Thyroid gland (tissue), 4 donors: ENCODE measurements at regions not wholly inside any gene's neighbourhood (a gene's known extent, or its start where the extent isn't known, plus 50 kb on each side); places are given as distances from the start of the nearest gene placed in this dataset.

ENCODE experiments used
- DNase-seq, 2 donors: peaks; one replicate each; pipeline ENCODE4 v3.0.0-alpha.2; 2019
- H3K27ac ChIP-seq, 3 donors: fragments of 200-600 bp; sonication (generic); 1 replicate in 2 of 3; 2 replicates in 1 of 3; pipeline ENCODE4 v1.5.1; 2016 to 2019; ENCODE audit warnings: mild to moderate bottlenecking in 1 of 3, moderate library complexity in 1 of 3
- H3K27me3 ChIP-seq: fragments of 200-600 bp; sonication (generic); one replicate; pipeline ENCODE4 v1.5.1; 2019
- H3K36me3 ChIP-seq, 2 donors: fragments of 200-600 bp; sonication (generic); one replicate each; pipeline ENCODE4 v1.5.1; 2016 to 2019
- H3K4me1 ChIP-seq, 2 donors: fragments of 200-600 bp; sonication (generic); one replicate each; pipeline ENCODE4 v1.5.1; 2017 to 2019
- H3K4me3 ChIP-seq, 3 donors: fragments of 200-600 bp; sonication (generic); replicated peaks in 1 of 3; 1 replicate in 2 of 3; 2 replicates in 1 of 3; pipeline ENCODE4 v1.5.1; 2016; ENCODE audit warnings: mild to moderate bottlenecking in 1 of 3
- H3K9me3 ChIP-seq: fragments of 200-600 bp; sonication (generic); one replicate; pipeline ENCODE4 v1.5.1; 2017
- CTCF ChIP-seq, 6 experiments: fragments of 200-600 bp in 3 of 6; fragments of 450-650 bp in 3 of 6; sonication (generic) in 3 of 6; IDR thresholded peaks; one replicate each; pipeline ENCODE4 v1.5.1; 2016 to 2019; ENCODE audit warnings: antibody characterized with exemption in 6 of 6, mild to moderate bottlenecking in 2 of 6, inconsistent platforms in 1 of 6, moderate library complexity in 1 of 6
- POLR2A ChIP-seq, 2 donors: fragments of 450-650 bp; IDR thresholded peaks; one replicate each; pipeline ENCODE4 v1.6.1; 2017; ENCODE audit warnings: antibody characterized with exemption in 2 of 2, mild to moderate bottlenecking in 2 of 2, moderate library complexity in 1 of 2
- WGBS, 2 donors: methylation state at CpG; one replicate each; pipeline ENCODE4 v1.1.5; 2017; 5-methylcytosine and 5-hydroxymethylcytosine counted together
- intact Hi-C: fragments of 100-400 bp; cut with DNase I; formaldehyde crosslinking; loops from one replicate; pipeline ENCODE4 v1.15.1; 2023

GRCh38 chr10:44186150-44186549 is 198.7 kb downstream of the CXCL12 start:
- WGBS, 2 donors, result 31 to 32% methylated on average over 2 of the region's 2 CpGs
- Histone ChIP-seq H3K27ac (no peak overlapping the region), H3K36me3 (no peaks in the 10 kb centered on the region), H3K9me3 (no peaks in the 10 kb centered on the region), H3K4me1 (no peaks in the 10 kb centered on the region), H3K4me3 (no peak overlapping the region), H3K27me3 (no peaks in the 10 kb centered on the region)
- intact Hi-C loops, result no loop called here
- TF ChIP-seq POLR2A (IDR thresholded peaks at IDR 0.05), result no peak
- TF ChIP-seq CTCF (IDR thresholded peaks at IDR 0.05), result no peak
- DNase-seq, result no peak

- Histone ChIP-seq H3K27me3 (no peaks in the 10 kb centered on the region), H3K27ac (no peak overlapping the region), H3K9me3 (no peaks in the 10 kb centered on the region), H3K4me3 (no peak overlapping the region), H3K4me1 (no peaks in the 10 kb centered on the region), H3K36me3 (no peaks in the 10 kb centered on the region)
- DNase-seq, result no peak
- WGBS, 2 donors, result 79 to 86% methylated on average over 6 of the region's 6 CpGs
- no peak for TF ChIP-seq POLR2A (IDR thresholded peaks at IDR 0.05)
- TF ChIP-seq CTCF (IDR thresholded peaks at IDR 0.05), result no peak
- intact Hi-C loops, result no loop called here
These were observed 199.6 kb downstream of the CXCL12 start for GRCh38 chr10:44185315-44185666.

GRCh38 chr10:44184633-44185314 is 200.1 kb downstream of the CXCL12 start:
- H3K4me1 ChIP-seq, result no peaks in the 10 kb centered on the region
- no peak overlapping the region for H3K27ac ChIP-seq
- H3K27me3 ChIP-seq, result no peaks in the 10 kb centered on the region
- 95 to 98% methylated on average over 7 of the region's 7 CpGs for WGBS, 2 donors
- no peaks in the 10 kb centered on the region for H3K9me3 ChIP-seq
- no peak overlapping the region for H3K4me3 ChIP-seq
- intact Hi-C loops, result no loop called here
- H3K36me3 ChIP-seq, result no peaks in the 10 kb centered on the region
- no peak for DNase-seq
- TF ChIP-seq POLR2A (IDR thresholded peaks at IDR 0.05) (no peak), CTCF (IDR thresholded peaks at IDR 0.05) (no peak)

GRCh38 chr10:44183667-44184632 is 200.9 kb downstream of the CXCL12 start:
- DNase-seq, result no peak
- H3K4me3 ChIP-seq, result no peak overlapping the region
- TF ChIP-seq CTCF (IDR thresholded peaks at IDR 0.05) (no peak), POLR2A (IDR thresholded peaks at IDR 0.05) (no peak)
- H3K4me1 ChIP-seq, result no peaks in the 10 kb centered on the region
- no peaks in the 10 kb centered on the region for H3K9me3 ChIP-seq
- WGBS, 2 donors, result 90 to 93% methylated on average over 8 of the region's 8 CpGs
- no peaks in the 10 kb centered on the region for H3K27me3 ChIP-seq
- no peaks in the 10 kb centered on the region for H3K36me3 ChIP-seq
- H3K27ac ChIP-seq, result no peak overlapping the region
- intact Hi-C loops, result no loop called here

GRCh38 chr10:44182909-44183308 is 202.0 kb downstream of the CXCL12 start:
- H3K27ac ChIP-seq, result no peak overlapping the region
- H3K9me3 ChIP-seq, result no peaks in the 10 kb centered on the region
- TF ChIP-seq POLR2A (IDR thresholded peaks at IDR 0.05), result no peak
- TF ChIP-seq CTCF (IDR thresholded peaks at IDR 0.05), result no peak
- H3K4me1 ChIP-seq, result no peaks in the 10 kb centered on the region
- H3K4me3 ChIP-seq, result no peak overlapping the region
- H3K36me3 ChIP-seq, result no peaks in the 10 kb centered on the region
- intact Hi-C loops, result no loop called here
- no peak for DNase-seq
- WGBS, 2 donors, result 63 to 72% methylated on average over 2 of the region's 2 CpGs
- H3K27me3 ChIP-seq, result no peaks in the 10 kb centered on the region
